ENCODE measurements at regions not wholly inside any gene's neighbourhood (a gene's known extent, or its start where the extent isn't known, plus 50 kb on each side); places are given as distances from the start of the nearest gene placed in this dataset.

DNA sequence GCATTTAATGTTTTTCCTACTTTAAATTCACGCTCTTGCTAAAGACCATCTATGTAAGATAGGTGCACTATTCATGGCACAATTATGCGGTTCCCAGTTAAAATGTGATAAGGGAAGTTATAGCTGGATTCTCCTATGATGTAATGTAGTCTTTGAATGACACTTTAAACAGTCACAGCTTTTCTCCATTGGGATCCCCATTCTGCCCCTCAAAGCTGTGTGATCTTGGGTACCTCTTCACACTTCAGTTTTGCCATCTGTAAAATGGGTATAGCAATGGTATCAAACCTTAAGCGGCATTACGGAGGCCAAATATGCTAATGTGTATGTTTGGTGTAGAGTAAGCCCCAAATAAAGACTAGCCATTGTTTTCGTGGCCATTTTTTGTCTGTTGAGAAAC, 64.7 kb upstream of the ZNF217 start:
- Histone ChIP-seq H2BK15ac (ENCODE audit: low read depth, poor library complexity, severe bottlenecking) (no peak overlapping the region), H3K9me3 (ENCODE audit: control insufficient read depth, low read length) (no peaks in the 10 kb centered on the region), H2BK12ac (ENCODE audit: low read length in 2 of 2) (no peak overlapping the region), H3K14ac (ENCODE audit: low read length in 2 of 2) (no peak overlapping the region), H3K18ac (ENCODE audit: low read depth in 1 of 2, low read length in 2 of 2) (no peak overlapping the region), H3K36me3 (ENCODE audit: control insufficient read depth in 1 of 2, insufficient read depth in 2 of 2, low read depth in 1 of 2, low read length in 2 of 2) (no peaks in the 10 kb centered on the region), H4K91ac (ENCODE audit: low read length) (no peak overlapping the region), H4K8ac (ENCODE audit: low read length) (no peak overlapping the region), H3K4me3 (ENCODE audit: insufficient read depth in 1 of 2, low read depth in 1 of 2, low read length in 2 of 2) (no peak overlapping the region), H2AFZ (ENCODE audit: low read depth, low read length) (no peak overlapping the region), H3K9ac (ENCODE audit: low read length) (no peak overlapping the region), H3K4ac (ENCODE audit: low read depth in 1 of 2, low read length in 2 of 2) (no peak overlapping the region), H3K4me1 (ENCODE audit: control insufficient read depth, insufficient read depth, low read depth, low read length) (peaks cover 2% of the 10 kb centered on the region), H3K23ac (ENCODE audit: low read length in 2 of 2) (no peak overlapping the region), H3K4me2 (ENCODE audit: low read length, poor library complexity, severe bottlenecking) (no peak overlapping the region), H3K27me3 (ENCODE audit: control insufficient read depth in 1 of 2, insufficient read depth in 1 of 2, low read length in 2 of 2) (no peaks in the 10 kb centered on the region), H3K79me1 (replicated peaks; ENCODE audit: low read length, poor library complexity, severe bottlenecking) (no peaks in the 10 kb centered on the region), H2BK5ac (ENCODE audit: low read depth, low read length, poor library complexity, severe bottlenecking) (no peak overlapping the region), H3K27ac (ENCODE audit: low read length, poor library complexity, severe bottlenecking) (no peak overlapping the region), H2AK5ac (ENCODE audit: low read length, severe bottlenecking) (no peak overlapping the region), H2BK120ac (ENCODE audit: low read depth, low read length) (no peak overlapping the region)
- DNase-seq, result no peak
- 100% methylated on average over 4 of the region's 5 CpGs for WGBS

DNA sequence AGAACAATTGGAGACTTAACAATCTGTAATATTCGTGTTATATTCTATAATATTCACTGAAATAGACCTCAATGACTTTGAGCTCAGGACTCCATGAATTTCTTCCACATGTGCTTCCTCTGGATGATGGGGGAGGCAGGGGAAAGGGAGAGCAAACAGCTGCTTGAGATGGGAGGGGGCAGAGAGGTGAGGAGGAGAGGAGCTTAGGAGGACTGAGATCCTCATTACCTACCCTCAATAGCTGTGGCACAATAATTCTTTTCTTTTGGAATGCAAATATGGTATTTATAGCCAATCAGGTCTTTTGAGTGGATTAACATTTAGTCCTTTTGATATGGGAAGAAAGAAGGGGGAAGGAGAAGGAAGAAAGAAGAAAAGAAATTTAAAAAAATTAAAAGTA, 64.1 kb upstream of the ZNF217 start:
- Histone ChIP-seq H2BK15ac (ENCODE audit: low read depth, poor library complexity, severe bottlenecking) (no peak overlapping the region), H3K14ac (ENCODE audit: low read length in 2 of 2) (no peak overlapping the region), H3K79me1 (replicated peaks; ENCODE audit: low read length, poor library complexity, severe bottlenecking) (no peaks in the 10 kb centered on the region), H2BK120ac (ENCODE audit: low read depth, low read length) (no peak overlapping the region), H3K36me3 (ENCODE audit: control insufficient read depth in 1 of 2, insufficient read depth in 2 of 2, low read depth in 1 of 2, low read length in 2 of 2) (no peaks in the 10 kb centered on the region), H3K23ac (ENCODE audit: low read length in 2 of 2) (no peak overlapping the region), H2AK5ac (ENCODE audit: low read length, severe bottlenecking) (no peak overlapping the region), H3K4me2 (ENCODE audit: low read length, poor library complexity, severe bottlenecking) (no peak overlapping the region), H3K18ac (ENCODE audit: low read depth in 1 of 2, low read length in 2 of 2) (no peak overlapping the region), H4K8ac (ENCODE audit: low read length) (peak overlapping the region; percentile 59), H3K27ac (ENCODE audit: low read length, poor library complexity, severe bottlenecking) (no peak overlapping the region), H2BK5ac (ENCODE audit: low read depth, low read length, poor library complexity, severe bottlenecking) (no peak overlapping the region), H3K4ac (ENCODE audit: low read depth in 1 of 2, low read length in 2 of 2) (no peak overlapping the region), H3K4me3 (ENCODE audit: insufficient read depth in 1 of 2, low read depth in 1 of 2, low read length in 2 of 2) (no peak overlapping the region), H3K9ac (ENCODE audit: low read length) (peak overlapping the region; percentile 76), H2BK12ac (ENCODE audit: low read length in 2 of 2) (no peak overlapping the region), H2AFZ (ENCODE audit: low read depth, low read length) (no peak overlapping the region), H4K91ac (ENCODE audit: low read length) (no peak overlapping the region), H3K9me3 (ENCODE audit: control insufficient read depth, low read length) (no peaks in the 10 kb centered on the region), H3K4me1 (ENCODE audit: control insufficient read depth, insufficient read depth, low read depth, low read length) (peaks cover 2% of the 10 kb centered on the region), H3K27me3 (ENCODE audit: control insufficient read depth in 1 of 2, insufficient read depth in 1 of 2, low read length in 2 of 2) (no peaks in the 10 kb centered on the region)
- no CpG with 5 or more reads among the region's 1 CpG for WGBS
- DNase-seq, result no peak

DNA sequence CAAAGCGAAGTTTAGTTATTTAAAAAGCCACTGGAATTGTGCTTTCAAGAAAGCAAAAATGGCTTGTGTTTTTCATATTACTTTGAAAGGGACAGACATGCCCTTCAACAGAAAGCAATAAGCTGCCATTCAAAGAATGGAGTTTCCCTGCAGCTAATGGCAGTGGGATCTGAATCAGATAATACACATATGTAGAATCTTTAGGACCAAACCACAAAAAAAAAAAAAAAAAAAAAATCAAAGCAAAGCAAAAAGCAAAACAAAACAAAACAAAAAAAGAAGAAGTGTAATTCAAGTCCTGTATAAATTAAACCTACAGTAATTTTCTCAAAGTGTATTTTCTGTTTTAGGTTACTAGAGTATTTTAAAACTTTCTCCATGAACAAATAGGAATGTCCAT, 63.6 kb upstream of the ZNF217 start:
- no peak overlapping the region for H2BK120ac ChIP-seq (ENCODE audit: low read depth, low read length)
- H3K9me3 ChIP-seq (ENCODE audit: control insufficient read depth, low read length), result no peaks in the 10 kb centered on the region
- H3K9ac ChIP-seq (ENCODE audit: low read length), result peak overlapping the region; percentile 76
- H3K4me3 ChIP-seq (ENCODE audit: insufficient read depth in 1 of 2, low read depth in 1 of 2, low read length in 2 of 2), result no peak overlapping the region
- no peak overlapping the region for H2AFZ ChIP-seq (ENCODE audit: low read depth, low read length)
- no peak overlapping the region for H4K8ac ChIP-seq (ENCODE audit: low read length)
- no peak overlapping the region for H3K23ac ChIP-seq (ENCODE audit: low read length in 2 of 2)
- H3K36me3 ChIP-seq (ENCODE audit: control insufficient read depth in 1 of 2, insufficient read depth in 2 of 2, low read depth in 1 of 2, low read length in 2 of 2), result no peaks in the 10 kb centered on the region
- 100% methylated on average over 1 of the region's 1 CpG for WGBS
- no peaks in the 10 kb centered on the region for H3K79me1 ChIP-seq (replicated peaks; ENCODE audit: low read length, poor library complexity, severe bottlenecking)
- H2AK5ac ChIP-seq (ENCODE audit: low read length, severe bottlenecking), result no peak overlapping the region
- H2BK5ac ChIP-seq (ENCODE audit: low read depth, low read length, poor library complexity, severe bottlenecking), result no peak overlapping the region
- no peak overlapping the region for H3K4ac ChIP-seq (ENCODE audit: low read depth in 1 of 2, low read length in 2 of 2)
- DNase-seq, result peak; percentile 37
- no peak overlapping the region for H3K4me2 ChIP-seq (ENCODE audit: low read length, poor library complexity, severe bottlenecking)
- H3K4me1 ChIP-seq (ENCODE audit: control insufficient read depth, insufficient read depth, low read depth, low read length), result peaks cover 2% of the 10 kb centered on the region
- H3K18ac ChIP-seq (ENCODE audit: low read depth in 1 of 2, low read length in 2 of 2), result no peak overlapping the region
- H3K27ac ChIP-seq (ENCODE audit: low read length, poor library complexity, severe bottlenecking), result no peak overlapping the region
- H3K27me3 ChIP-seq (ENCODE audit: control insufficient read depth in 1 of 2, insufficient read depth in 1 of 2, low read length in 2 of 2), result no peaks in the 10 kb centered on the region
- no peak overlapping the region for H2BK15ac ChIP-seq (ENCODE audit: low read depth, poor library complexity, severe bottlenecking)
- no peak overlapping the region for H2BK12ac ChIP-seq (ENCODE audit: low read length in 2 of 2)
- H3K14ac ChIP-seq (ENCODE audit: low read length in 2 of 2), result no peak overlapping the region
- H4K91ac ChIP-seq (ENCODE audit: low read length), result no peak overlapping the region

DNA sequence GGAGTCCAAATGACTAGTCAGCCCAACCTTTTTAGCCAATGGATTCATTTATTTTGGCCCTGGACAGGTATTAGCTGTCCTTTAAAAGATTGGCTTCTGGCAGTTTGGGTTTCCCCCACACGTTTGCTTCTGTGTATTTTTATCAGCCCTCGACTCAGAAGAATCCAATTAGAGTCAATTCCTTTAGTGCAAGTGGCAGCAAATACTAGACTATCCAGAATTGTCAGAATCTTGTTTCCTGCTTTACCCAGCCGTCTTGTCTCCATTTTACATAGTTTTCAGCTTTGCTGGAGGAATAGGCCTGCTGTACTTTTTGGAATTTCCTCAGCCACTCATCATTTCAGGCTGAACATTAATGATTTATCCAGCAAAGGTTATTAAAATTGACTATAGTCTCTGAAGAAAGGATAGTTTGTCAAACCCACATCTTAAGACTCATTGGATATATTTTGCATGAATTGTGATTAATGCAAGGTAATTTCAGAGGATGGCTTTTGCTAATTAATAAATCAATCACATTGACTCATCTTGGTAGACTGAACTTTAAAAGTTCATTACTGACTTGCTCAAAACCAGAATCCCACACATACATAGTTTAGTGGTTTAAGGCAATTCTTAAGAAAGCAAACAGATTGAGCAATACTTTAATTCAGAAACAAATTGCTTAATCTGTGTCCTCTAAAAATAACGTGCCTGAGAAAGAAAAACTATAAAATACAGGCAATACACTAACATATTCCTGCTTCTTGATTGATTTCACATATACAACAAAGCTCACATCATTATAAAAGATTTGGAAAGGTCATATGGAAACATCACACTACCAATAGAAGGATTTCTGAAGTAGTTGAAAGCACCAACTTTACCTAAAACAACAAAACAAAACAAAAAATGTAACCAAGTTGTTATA, 62.9 kb upstream of the ZNF217 start:
- Histone ChIP-seq H3K14ac (ENCODE audit: low read length in 2 of 2) (no peak overlapping the region), H2BK5ac (ENCODE audit: low read depth, low read length, poor library complexity, severe bottlenecking) (no peak overlapping the region), H3K18ac (ENCODE audit: low read depth in 1 of 2, low read length in 2 of 2) (no peak overlapping the region), H3K4ac (ENCODE audit: low read depth in 1 of 2, low read length in 2 of 2) (no peak overlapping the region), H3K4me1 (ENCODE audit: control insufficient read depth, insufficient read depth, low read depth, low read length) (peaks cover 2% of the 10 kb centered on the region), H3K4me3 (ENCODE audit: insufficient read depth in 1 of 2, low read depth in 1 of 2, low read length in 2 of 2) (no peak overlapping the region), H4K91ac (ENCODE audit: low read length) (no peak overlapping the region), H3K23ac (ENCODE audit: low read length in 2 of 2) (no peak overlapping the region), H3K27me3 (ENCODE audit: control insufficient read depth in 1 of 2, insufficient read depth in 1 of 2, low read length in 2 of 2) (no peaks in the 10 kb centered on the region), H2BK15ac (ENCODE audit: low read depth, poor library complexity, severe bottlenecking) (no peak overlapping the region), H4K8ac (ENCODE audit: low read length) (no peak overlapping the region), H2AK5ac (ENCODE audit: low read length, severe bottlenecking) (no peak overlapping the region), H3K4me2 (ENCODE audit: low read length, poor library complexity, severe bottlenecking) (no peak overlapping the region), H2BK120ac (ENCODE audit: low read depth, low read length) (no peak overlapping the region), H2AFZ (ENCODE audit: low read depth, low read length) (no peak overlapping the region), H2BK12ac (ENCODE audit: low read length in 2 of 2) (peak overlapping the region in 1 of 2 experiments; percentile 9), H3K79me1 (replicated peaks; ENCODE audit: low read length, poor library complexity, severe bottlenecking) (no peaks in the 10 kb centered on the region), H3K9ac (ENCODE audit: low read length) (peak overlapping the region; percentile 76), H3K36me3 (ENCODE audit: control insufficient read depth in 1 of 2, insufficient read depth in 2 of 2, low read depth in 1 of 2, low read length in 2 of 2) (no peaks in the 10 kb centered on the region), H3K27ac (ENCODE audit: low read length, poor library complexity, severe bottlenecking) (peak overlapping the region; percentile 57), H3K9me3 (ENCODE audit: control insufficient read depth, low read length) (no peaks in the 10 kb centered on the region)
- peak; percentile 80 for DNase-seq
- 23% methylated on average over 3 of the region's 4 CpGs for WGBS
